Transverse colon (tissue), 4 donors: ENCODE measurements at regions not wholly inside any gene's neighbourhood (a gene's known extent, or its start where the extent isn't known, plus 50 kb on each side); places are given as distances from the start of the nearest gene placed in this dataset.

Experiments
- DNase-seq: peaks from one replicate; pipeline ENCODE4 v3.0.0-alpha.2; 2019
- H3K27ac ChIP-seq, 4 donors: fragments of 200-600 bp; sonication (generic); 2 replicates each; pipeline ENCODE4 v1.5.1; 2016 to 2018; ENCODE audit warnings: inconsistent platforms in 4 of 4
- H3K27me3 ChIP-seq: fragments of 200-600 bp; sonication (generic); 2 replicates; pipeline ENCODE4 v1.5.1; 2017; ENCODE audit warnings: inconsistent platforms
- H3K36me3 ChIP-seq, 4 donors: fragments of 200-600 bp; sonication (generic); 2 replicates each; pipeline ENCODE4 v1.5.1; 2017 to 2019; ENCODE audit warnings: inconsistent platforms in 4 of 4
- H3K4me1 ChIP-seq, 4 donors: fragments of 200-600 bp; sonication (generic); 2 replicates each; pipeline ENCODE4 v1.5.1; 2017 to 2020; ENCODE audit warnings: inconsistent platforms in 4 of 4
- H3K4me3 ChIP-seq, 4 donors: fragments of 200-600 bp; sonication (generic); 1 replicate in 1 of 4; 2 replicates in 3 of 4; pipeline versions ENCODE4 v1.5.1 to v1.6.1; 2017 to 2019; ENCODE audit warnings: inconsistent platforms in 4 of 4
- H3K9me3 ChIP-seq, 2 donors: fragments of 200-600 bp; sonication (generic); 2 replicates each; pipeline ENCODE4 v1.5.1; 2017 to 2019; ENCODE audit warnings: inconsistent platforms in 2 of 2
- EP300 ChIP-seq: sonication (generic); formaldehyde crosslinking; IDR thresholded peaks from one replicate; pipeline ENCODE4 v1.6.1; 2017; ENCODE audit warnings: antibody characterized with exemption, low read depth
- POLR2A ChIP-seq: fragments of 450-650 bp; IDR thresholded peaks from one replicate; pipeline ENCODE4 v1.6.1; 2016; ENCODE audit warnings: antibody characterized with exemption, mild to moderate bottlenecking, moderate library complexity
- POLR2AphosphoS5 ChIP-seq, 3 donors: sonication (generic); formaldehyde crosslinking; IDR thresholded peaks; one replicate each; pipeline ENCODE4 v1.6.1; 2016; ENCODE audit warnings: antibody characterized with exemption in 3 of 3
- WGBS, 2 donors: methylation state at CpG; one replicate each; pipeline ENCODE4 v1.1.5; 2018; ENCODE audit warnings: low coverage in 1 of 2; 5-methylcytosine and 5-hydroxymethylcytosine counted together
- in situ Hi-C, 4 donors: fragments of 200-750 bp; cut with MboI; loops; one replicate each; pipeline versions ENCODE4 v1.15.0 to v1.15.1; 2017; ENCODE audit warnings: low sequenced_read_pairs in 3 of 4, low pct_ligation_motif_present in 1 of 4, low pct_unique_long_range_greater_than_20kb in 1 of 4
- intact Hi-C: fragments of 100-400 bp; cut with DNase I; formaldehyde crosslinking; loops from one replicate; pipeline ENCODE4 v1.15.1; 2023; ENCODE audit warnings: low total_unique reads
- TF ChIP-seq, protein P1 (sequence below), 5 experiments: fragments of 200-600 bp in 3 of 5; fragments of 450-650 bp in 2 of 5; sonication (generic) in 3 of 5; IDR thresholded peaks; 1 replicate in 2 of 5; 2 replicates in 3 of 5; pipeline ENCODE4 v1.5.1; 2016 to 2017; ENCODE audit warnings: antibody characterized with exemption in 5 of 5, inconsistent platforms in 3 of 5, mild to moderate bottlenecking in 2 of 5, moderate library complexity in 1 of 5

DNA sequence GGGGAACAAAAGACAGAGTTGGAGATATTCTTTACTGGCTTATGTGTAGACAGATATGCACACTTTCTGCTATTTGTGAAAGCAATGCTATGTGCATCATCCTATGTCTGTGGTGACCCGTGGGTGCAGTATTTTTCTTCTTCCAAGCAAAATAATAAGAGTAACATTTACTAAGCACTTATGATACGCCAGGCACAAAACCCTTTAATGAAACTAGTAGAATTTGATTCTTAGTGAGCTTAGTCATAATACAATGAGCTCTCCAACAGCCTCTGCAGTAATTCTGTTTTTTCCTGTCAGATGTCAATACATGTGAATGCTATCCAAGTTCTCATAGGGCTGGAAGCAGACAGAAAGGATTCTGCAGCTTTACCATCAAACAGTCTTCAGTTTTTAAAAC lies 130.6 kb downstream of the RAD51AP2 start:
- TF ChIP-seq EP300 = no peak
- TF ChIP-seq, protein P1, sequence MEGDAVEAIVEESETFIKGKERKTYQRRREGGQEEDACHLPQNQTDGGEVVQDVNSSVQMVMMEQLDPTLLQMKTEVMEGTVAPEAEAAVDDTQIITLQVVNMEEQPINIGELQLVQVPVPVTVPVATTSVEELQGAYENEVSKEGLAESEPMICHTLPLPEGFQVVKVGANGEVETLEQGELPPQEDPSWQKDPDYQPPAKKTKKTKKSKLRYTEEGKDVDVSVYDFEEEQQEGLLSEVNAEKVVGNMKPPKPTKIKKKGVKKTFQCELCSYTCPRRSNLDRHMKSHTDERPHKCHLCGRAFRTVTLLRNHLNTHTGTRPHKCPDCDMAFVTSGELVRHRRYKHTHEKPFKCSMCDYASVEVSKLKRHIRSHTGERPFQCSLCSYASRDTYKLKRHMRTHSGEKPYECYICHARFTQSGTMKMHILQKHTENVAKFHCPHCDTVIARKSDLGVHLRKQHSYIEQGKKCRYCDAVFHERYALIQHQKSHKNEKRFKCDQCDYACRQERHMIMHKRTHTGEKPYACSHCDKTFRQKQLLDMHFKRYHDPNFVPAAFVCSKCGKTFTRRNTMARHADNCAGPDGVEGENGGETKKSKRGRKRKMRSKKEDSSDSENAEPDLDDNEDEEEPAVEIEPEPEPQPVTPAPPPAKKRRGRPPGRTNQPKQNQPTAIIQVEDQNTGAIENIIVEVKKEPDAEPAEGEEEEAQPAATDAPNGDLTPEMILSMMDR (IDR thresholded peaks at IDR 0.05) = no peak
- no peak for TF ChIP-seq POLR2A
- Histone ChIP-seq H3K4me3 (no peak overlapping the region), H3K36me3 (no peaks in the 10 kb centered on the region), H3K27ac (no peak overlapping the region), H3K9me3 (no peaks in the 10 kb centered on the region), H3K4me1 (no peaks in the 10 kb centered on the region), H3K27me3 (no peaks in the 10 kb centered on the region)
- in situ Hi-C loops (no loop called here), intact Hi-C loops (no loop called here)
- DNase-seq = no peak
- 40 to 62% methylated on average over 1 to 2 of the region's 2 CpGs for WGBS, 2 donors

DNA sequence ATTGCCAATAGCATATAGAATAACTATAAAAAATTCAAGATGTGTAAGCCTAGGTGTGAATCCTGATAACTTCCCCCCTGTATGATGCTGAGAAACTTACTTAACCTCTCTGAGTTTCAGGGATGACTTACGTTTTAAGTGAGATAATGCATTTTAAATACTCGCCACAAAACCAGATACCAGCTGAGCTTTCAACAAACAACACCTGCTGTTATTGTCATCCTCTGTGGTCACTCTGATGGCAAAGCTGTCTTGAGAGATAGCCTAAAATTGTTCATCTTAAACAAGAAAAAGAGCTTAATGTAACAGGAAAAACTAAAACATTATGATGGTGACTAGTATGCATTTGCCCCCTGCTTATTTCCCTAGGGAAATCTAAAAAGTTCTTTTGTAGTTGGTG lies 131.5 kb downstream of the RAD51AP2 start:
- no peaks in the 10 kb centered on the region for H3K27me3 ChIP-seq
- H3K4me3 ChIP-seq = no peak overlapping the region
- H3K36me3 ChIP-seq = no peaks in the 10 kb centered on the region
- WGBS, 2 donors = 72 to 85% methylated on average over 2 of the region's 2 CpGs
- no peak overlapping the region for H3K27ac ChIP-seq
- no peak for TF ChIP-seq EP300
- TF ChIP-seq, protein P1 (IDR thresholded peaks at IDR 0.05) = no peak
- TF ChIP-seq POLR2AphosphoS5 (IDR thresholded peaks at IDR 0.05) = no peak
- no peak for DNase-seq
- no peaks in the 10 kb centered on the region for H3K4me1 ChIP-seq
- no peaks in the 10 kb centered on the region for H3K9me3 ChIP-seq
- intact Hi-C loops (no loop called here), in situ Hi-C loops (no loop called here)

DNA sequence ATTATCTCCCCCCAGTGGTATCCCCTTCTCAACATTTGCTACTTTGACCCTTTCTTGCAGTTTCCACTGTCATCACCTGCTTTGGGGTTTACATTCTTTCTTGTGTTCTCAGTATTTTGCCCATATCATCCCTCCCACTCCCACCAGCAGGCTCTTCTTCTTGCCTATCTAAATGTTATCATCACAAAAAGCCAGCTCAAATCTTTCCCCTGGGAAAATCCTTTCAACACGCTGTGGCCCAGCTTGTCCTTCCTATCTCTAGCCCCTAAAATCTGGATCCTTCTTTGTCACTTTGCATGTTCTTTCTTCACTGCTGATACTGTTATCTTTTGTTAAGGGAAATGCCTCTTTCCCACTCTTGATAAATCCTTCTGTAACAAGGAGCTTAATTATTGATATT lies 138.2 kb downstream of the RAD51AP2 start:
- TF ChIP-seq POLR2AphosphoS5 (IDR thresholded peaks at IDR 0.05) = no peak
- TF ChIP-seq POLR2A = no peak
- TF ChIP-seq, protein P1 (IDR thresholded peaks at IDR 0.05) = no peak
- TF ChIP-seq EP300 = no peak
- Histone ChIP-seq H3K27me3 (no peaks in the 10 kb centered on the region), H3K4me1 (no peaks in the 10 kb centered on the region), H3K27ac (no peak overlapping the region), H3K4me3 (no peak overlapping the region), H3K36me3 (no peaks in the 10 kb centered on the region), H3K9me3 (no peaks in the 10 kb centered on the region)
- 62 to 63% methylated on average over 1 of the region's 1 CpG for WGBS, 2 donors
- intact Hi-C loops (no loop called here), in situ Hi-C loops (no loop called here)
- no peak for DNase-seq

GRCh38 chr2:17375262-17375661 lies 143.0 kb downstream of the RAD51AP2 start:
- WGBS, 2 donors = 75 to 86% methylated on average over 2 to 4 of the region's 4 CpGs
- DNase-seq = no peak
- in situ Hi-C loops = no loop called here

More at GRCh38 chr2:17375262-17375661, 143.0 kb downstream of the RAD51AP2 start:
- Histone ChIP-seq H3K4me1 (no peaks in the 10 kb centered on the region), H3K27ac (no peak overlapping the region), H3K27me3 (no peaks in the 10 kb centered on the region), H3K36me3 (no peaks in the 10 kb centered on the region), H3K9me3 (no peaks in the 10 kb centered on the region), H3K4me3 (no peak overlapping the region)
- TF ChIP-seq, protein P1 (IDR thresholded peaks at IDR 0.05) = no peak
- no peak for TF ChIP-seq POLR2A
- no peak for TF ChIP-seq EP300
- no peak for TF ChIP-seq POLR2AphosphoS5 (IDR thresholded peaks at IDR 0.05)
- intact Hi-C loops = no loop called here
